IgD-negative memory B cell (primary cell): ENCODE measurements at regions not wholly inside any gene's neighbourhood (a gene's known extent, or its start where the extent isn't known, plus 50 kb on each side); places are given as distances from the start of the nearest gene placed in this dataset.

Experiments
- H3K27ac Mint-ChIP-seq, 3 donors: one replicate each; pipeline ENCODE4 v1.8.0; 2020 to 2022; ENCODE audit warnings: mild to moderate bottlenecking in 3 of 3, mixed read lengths in 3 of 3, moderate library complexity in 1 of 3
- H3K27me3 Mint-ChIP-seq: one replicate; pipeline ENCODE4 v1.8.0; 2021; ENCODE audit warnings: mixed read lengths
- H3K36me3 Mint-ChIP-seq: one replicate; pipeline ENCODE4 v1.8.0; 2020; ENCODE audit warnings: mild to moderate bottlenecking, mixed read lengths
- H3K4me1 Mint-ChIP-seq, 3 donors: one replicate each; pipeline ENCODE4 v1.8.0; 2020 to 2022; ENCODE audit warnings: mixed read lengths in 3 of 3, mild to moderate bottlenecking in 1 of 3
- H3K4me3 Mint-ChIP-seq, 4 donors: one replicate each; pipeline ENCODE4 v1.8.0; 2020 to 2022; ENCODE audit warnings: mild to moderate bottlenecking in 4 of 4, mixed read lengths in 4 of 4, moderate library complexity in 3 of 4
- H3K9me3 Mint-ChIP-seq, 3 donors: one replicate each; pipeline ENCODE4 v1.8.0; 2020 to 2021; ENCODE audit warnings: mixed read lengths in 3 of 3, mild to moderate bottlenecking in 1 of 3

DNA sequence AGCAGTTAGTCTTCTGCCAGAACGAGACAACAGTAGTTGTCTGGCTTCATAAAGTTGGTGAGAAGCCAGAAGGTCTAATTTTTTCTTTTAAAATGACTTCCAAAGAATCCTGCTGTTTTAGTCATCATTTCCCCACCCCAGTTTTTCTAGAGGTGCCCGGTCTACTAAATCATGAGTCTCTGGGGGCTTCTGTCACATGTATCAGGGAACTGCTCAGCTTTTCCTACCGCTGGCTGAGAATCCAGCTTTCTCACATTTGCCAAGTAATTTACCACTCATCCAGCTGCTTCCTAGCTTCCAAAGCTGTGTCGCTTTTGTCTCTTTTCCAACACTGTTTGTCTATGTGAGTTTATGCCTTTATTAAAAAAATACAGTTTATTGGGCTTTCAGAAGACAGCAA is 183.3 kb downstream of the NSUN3 start:
- no peaks in the 10 kb centered on the region for H3K36me3 Mint-ChIP-seq
- H3K27ac Mint-ChIP-seq, result no peak overlapping the region
- peaks cover 0 to 1% (median 0%) of the 10 kb centered on the region in 3 donors for H3K4me1 Mint-ChIP-seq
- H3K4me3 Mint-ChIP-seq, result no peak overlapping the region
- peaks cover 0 to 2% (median 0%) of the 10 kb centered on the region in 3 donors for H3K9me3 Mint-ChIP-seq
- peaks cover 6% of the 10 kb centered on the region for H3K27me3 Mint-ChIP-seq

DNA sequence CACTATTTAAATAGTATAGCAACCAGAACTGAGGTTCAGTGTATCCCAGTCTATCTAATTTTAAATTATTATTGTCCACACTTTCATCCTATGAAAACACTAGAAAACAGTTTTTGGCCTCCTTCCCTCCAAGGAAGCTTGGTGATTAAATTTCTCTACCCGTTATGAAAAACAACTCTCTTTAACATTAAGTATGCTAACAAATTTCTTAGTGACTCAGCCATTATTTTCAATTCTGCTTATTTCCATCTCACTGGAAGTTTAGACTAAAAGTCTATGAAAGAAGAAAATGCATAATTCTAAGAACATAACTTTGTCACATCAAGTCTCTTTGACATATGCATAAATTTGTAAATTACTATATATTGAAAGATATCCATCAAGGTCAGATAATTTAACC is 185.2 kb downstream of the NSUN3 start:
- Mint-ChIP-seq H3K36me3 (no peaks in the 10 kb centered on the region), H3K27ac (no peak overlapping the region), H3K27me3 (peaks cover 6% of the 10 kb centered on the region), H3K4me1 (peaks cover 0 to 1% (median 0%) of the 10 kb centered on the region in 3 donors), H3K4me3 (no peak overlapping the region), H3K9me3 (no peaks in the 10 kb centered on the region)

DNA sequence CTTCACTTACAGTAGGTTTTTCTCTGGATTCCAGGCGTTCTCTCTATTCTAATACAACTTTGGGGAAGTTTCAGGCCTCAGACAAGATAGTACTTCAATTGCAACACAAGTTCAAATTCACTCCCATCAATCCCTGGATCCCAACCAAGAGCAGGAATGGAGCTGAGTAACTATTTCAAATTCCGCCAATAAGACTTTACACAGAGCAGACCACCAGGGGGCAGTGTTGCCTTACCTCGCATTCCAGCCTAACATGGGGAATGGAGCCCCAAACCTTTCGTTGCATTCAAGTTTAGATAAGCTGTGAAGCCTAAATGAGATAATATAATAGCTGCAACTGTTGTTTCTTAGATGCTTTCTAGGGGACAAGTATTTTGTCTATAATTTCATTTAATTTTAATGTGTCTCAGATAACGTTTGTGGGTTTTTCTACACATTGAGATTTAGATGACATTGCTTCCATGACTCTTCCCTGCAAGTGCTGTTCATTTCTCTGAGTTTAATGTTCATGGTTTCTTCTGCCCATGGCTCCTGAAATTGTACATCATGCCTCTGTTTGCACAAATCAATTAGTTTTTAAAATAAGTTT is 186.7 kb downstream of the NSUN3 start:
- H3K4me3 Mint-ChIP-seq, result no peak overlapping the region
- no peak overlapping the region for H3K27ac Mint-ChIP-seq
- H3K9me3 Mint-ChIP-seq, result no peaks in the 10 kb centered on the region
- H3K4me1 Mint-ChIP-seq, result peaks cover 0 to 1% (median 0%) of the 10 kb centered on the region in 3 donors
- no peaks in the 10 kb centered on the region for H3K36me3 Mint-ChIP-seq
- peaks cover 6% of the 10 kb centered on the region for H3K27me3 Mint-ChIP-seq

DNA sequence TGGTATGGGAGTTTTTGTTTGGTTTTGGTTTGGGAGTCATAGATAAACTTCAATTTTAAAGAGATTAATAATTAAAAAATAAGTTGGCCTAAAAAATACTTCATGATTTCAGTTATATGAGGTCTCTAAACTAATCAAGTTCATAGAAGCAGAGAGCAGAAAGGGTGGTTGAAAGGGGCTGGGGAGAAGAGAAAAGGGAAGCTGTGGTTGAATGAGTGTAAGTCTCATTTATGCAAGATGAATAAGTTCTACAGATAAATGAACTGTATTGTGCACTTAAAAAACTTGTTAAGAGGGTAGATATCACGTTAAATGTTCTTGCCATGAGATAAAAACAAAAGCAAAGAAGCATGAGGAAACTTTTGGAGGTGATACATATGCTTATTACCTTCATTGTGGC is 188.7 kb downstream of the NSUN3 start:
- Mint-ChIP-seq H3K36me3 (no peaks in the 10 kb centered on the region), H3K9me3 (no peaks in the 10 kb centered on the region), H3K4me1 (peaks cover 0 to 1% (median 0%) of the 10 kb centered on the region in 3 donors), H3K4me3 (no peak overlapping the region), H3K27me3 (peaks cover 6% of the 10 kb centered on the region), H3K27ac (no peak overlapping the region)

DNA sequence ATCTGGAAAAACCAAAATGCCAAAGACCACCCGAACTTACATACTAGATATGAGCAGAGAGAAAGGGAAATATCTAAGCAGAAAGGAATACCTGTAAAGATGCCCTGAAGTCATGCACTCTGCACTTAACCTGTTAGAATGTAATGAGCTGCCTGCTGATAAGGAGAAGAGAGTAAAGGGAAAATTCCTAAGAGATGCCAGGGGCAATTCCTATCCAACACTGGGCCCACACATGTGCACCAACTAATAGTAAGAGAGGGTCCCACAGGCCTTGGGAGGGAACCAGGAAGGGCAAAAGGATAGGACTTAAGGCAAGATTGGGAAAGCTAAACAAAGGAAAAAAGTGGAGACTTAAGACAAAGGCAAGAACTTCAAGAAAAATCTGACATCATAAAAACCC is 189.5 kb downstream of the NSUN3 start:
- no peaks in the 10 kb centered on the region for H3K36me3 Mint-ChIP-seq
- no peaks in the 10 kb centered on the region for H3K9me3 Mint-ChIP-seq
- H3K4me1 Mint-ChIP-seq, result peaks cover 0 to 1% (median 0%) of the 10 kb centered on the region in 3 donors
- H3K27me3 Mint-ChIP-seq, result peaks cover 6% of the 10 kb centered on the region
- H3K4me3 Mint-ChIP-seq, result no peak overlapping the region
- no peak overlapping the region for H3K27ac Mint-ChIP-seq

DNA sequence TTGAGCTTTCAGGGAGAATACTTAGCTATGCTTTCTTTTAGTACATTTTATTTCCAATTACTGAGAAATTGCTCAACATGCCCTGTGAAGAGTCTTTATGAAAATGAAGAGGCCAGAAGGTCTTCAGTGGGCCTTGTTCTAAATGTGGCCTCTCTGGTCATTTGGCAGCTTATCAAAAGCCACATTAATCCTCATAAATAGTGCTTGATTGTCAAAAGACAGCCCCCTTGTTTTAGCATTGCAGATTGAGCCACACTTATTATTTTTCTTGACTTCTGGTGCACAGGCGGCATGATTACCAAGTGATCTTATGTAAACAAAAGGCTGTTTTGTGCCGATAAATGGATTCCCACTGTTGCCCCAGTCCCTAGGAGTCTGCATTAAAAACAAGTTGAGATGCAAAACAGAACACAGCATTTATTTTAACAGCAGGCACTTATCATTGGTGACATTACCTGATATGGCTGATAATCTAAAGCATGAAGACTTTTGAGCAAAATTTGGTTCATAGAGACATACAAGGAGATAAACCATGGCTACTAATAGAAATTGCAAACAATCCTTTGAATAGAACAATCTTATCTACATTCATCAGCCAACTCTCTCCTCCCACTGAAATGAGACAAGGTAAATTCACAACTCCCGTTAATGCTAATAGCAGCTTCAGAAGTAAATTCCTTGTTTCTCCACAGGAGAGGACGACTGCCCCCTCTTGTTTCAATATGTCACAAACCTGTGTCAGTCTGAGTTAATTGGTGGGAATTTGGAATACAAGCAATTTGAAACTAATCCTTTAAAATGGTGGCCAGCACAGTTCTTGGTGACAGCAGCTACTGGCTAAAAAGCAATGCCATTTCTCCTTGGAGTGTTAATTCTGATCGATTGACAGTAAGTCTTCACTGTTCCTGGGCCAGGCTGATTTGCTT is 194.3 kb downstream of the NSUN3 start:
- H3K4me3 Mint-ChIP-seq, result no peak overlapping the region
- H3K27ac Mint-ChIP-seq, result no peak overlapping the region
- no peaks in the 10 kb centered on the region for H3K9me3 Mint-ChIP-seq
- no peaks in the 10 kb centered on the region for H3K36me3 Mint-ChIP-seq
- no peaks in the 10 kb centered on the region for H3K27me3 Mint-ChIP-seq
- H3K4me1 Mint-ChIP-seq, result no peaks in the 10 kb centered on the region

DNA sequence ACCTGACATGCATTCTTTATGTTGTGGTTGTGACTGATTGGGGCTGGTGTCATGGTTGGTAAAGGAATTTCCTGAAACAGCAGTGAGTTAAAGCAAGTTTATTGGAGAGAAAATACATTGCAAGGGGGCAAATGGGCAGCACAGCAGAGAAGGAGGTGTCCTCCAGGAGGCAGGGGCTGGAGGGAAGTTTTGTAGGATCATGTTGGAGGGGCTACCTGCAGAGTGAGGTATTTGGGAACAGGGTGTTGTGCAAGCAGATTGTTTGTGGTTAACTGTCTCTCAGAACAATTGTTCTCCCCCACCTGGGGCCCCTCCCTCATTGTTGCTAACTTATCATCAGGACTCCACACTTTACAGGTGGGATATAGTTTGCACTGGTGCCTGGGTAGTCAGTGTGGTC is 196.0 kb downstream of the NSUN3 start:
- no peak overlapping the region for H3K27ac Mint-ChIP-seq
- no peaks in the 10 kb centered on the region for H3K36me3 Mint-ChIP-seq
- no peaks in the 10 kb centered on the region for H3K4me1 Mint-ChIP-seq
- no peak overlapping the region for H3K4me3 Mint-ChIP-seq
- no peaks in the 10 kb centered on the region for H3K27me3 Mint-ChIP-seq
- H3K9me3 Mint-ChIP-seq, result no peaks in the 10 kb centered on the region

DNA sequence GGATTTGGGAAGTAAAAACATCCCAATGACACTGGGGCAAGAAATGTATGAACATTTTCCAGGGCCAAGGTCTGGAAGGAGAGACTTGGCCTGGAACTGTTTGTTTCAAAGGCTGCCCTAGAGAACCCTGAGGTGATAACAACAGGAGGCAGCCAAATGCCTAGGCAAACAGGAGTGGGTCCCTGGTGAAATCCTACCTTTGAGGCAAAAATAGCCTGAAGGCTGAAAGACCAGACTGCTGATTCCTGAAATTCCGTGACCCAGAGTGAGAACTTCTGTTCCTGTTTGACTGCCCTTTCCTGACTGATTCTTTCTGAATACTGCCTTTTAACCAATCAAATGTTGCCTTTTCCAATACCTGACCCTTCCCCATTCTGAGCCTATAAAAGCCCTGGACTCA is 196.4 kb downstream of the NSUN3 start:
- Mint-ChIP-seq H3K4me3 (no peak overlapping the region), H3K4me1 (no peaks in the 10 kb centered on the region)

DNA sequence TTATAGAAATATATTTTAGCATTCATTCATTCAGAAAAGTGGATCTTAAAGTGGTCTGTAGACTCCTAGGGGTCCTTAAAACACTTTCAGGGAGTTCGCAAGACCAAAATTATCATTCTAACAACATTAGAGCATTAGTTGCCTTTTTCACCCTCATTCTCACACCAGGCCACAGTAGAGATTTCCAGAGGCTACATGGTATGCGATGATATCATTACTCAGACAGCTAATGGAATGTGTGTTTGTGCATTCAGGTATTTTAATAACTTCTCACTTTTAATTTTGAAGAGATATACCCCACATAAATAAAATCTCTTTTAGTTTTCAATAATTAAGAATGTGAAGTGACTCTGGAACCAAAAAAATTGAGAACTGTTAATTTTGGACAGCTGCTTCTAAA is 206.9 kb downstream of the NSUN3 start:
- peaks cover 0 to 2% (median 0%) of the 10 kb centered on the region in 3 donors for H3K9me3 Mint-ChIP-seq
- no peaks in the 10 kb centered on the region for H3K4me1 Mint-ChIP-seq
- H3K27ac Mint-ChIP-seq, result no peak overlapping the region
- no peaks in the 10 kb centered on the region for H3K36me3 Mint-ChIP-seq
- no peaks in the 10 kb centered on the region for H3K27me3 Mint-ChIP-seq
- no peak overlapping the region for H3K4me3 Mint-ChIP-seq

More for the DNA sequence above, 196.4 kb downstream of the NSUN3 start:
- Mint-ChIP-seq H3K9me3 (no peaks in the 10 kb centered on the region), H3K36me3 (no peaks in the 10 kb centered on the region), H3K27me3 (no peaks in the 10 kb centered on the region), H3K27ac (no peak overlapping the region)

DNA sequence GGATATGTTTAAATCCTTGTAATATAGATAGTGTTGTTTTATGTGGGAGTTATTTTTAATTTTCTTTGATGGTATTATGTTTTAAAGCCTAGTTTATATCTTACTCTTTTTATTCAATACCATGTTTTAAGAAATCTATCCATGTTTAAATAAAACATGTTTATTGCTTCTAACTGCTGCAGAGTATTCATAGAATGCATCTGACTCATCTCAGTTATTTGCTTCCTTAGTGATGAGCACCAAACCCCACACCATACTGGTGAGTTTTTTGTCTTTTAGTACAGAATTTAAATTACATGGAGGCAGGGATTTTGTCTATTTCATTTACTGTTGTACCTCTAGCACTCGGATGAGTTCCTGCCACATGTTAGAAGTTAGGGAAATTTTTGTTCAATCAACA is 209.2 kb downstream of the NSUN3 start:
- Mint-ChIP-seq H3K36me3 (no peaks in the 10 kb centered on the region), H3K27me3 (peaks cover 1% of the 10 kb centered on the region), H3K9me3 (no peaks in the 10 kb centered on the region), H3K4me3 (no peak overlapping the region), H3K27ac (no peak overlapping the region), H3K4me1 (no peaks in the 10 kb centered on the region)

DNA sequence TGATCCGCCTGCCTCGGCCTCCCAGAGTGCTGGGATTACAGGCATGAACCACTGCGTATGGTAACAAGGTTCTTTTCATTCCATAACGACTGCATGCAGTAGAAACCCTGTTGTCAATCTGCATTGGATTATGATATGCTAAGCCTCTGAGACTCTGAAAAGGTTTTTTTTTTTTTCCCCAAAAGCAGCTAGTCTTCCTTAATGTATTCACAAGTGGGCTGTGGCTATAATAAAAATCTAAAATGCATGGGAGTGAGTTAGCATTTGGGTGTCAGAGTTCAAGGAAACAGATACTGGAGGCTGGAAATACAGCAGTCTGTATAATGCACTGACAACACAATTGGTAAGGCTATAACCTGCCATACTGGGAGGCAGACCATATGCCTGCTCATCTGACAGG is 218.1 kb downstream of the NSUN3 start:
- H3K36me3 Mint-ChIP-seq, result no peaks in the 10 kb centered on the region
- H3K4me1 Mint-ChIP-seq, result no peaks in the 10 kb centered on the region
- peaks cover 0 to 5% (median 2%) of the 10 kb centered on the region in 3 donors for H3K9me3 Mint-ChIP-seq
- no peak overlapping the region for H3K4me3 Mint-ChIP-seq
- H3K27ac Mint-ChIP-seq, result no peak overlapping the region
- H3K27me3 Mint-ChIP-seq, result no peaks in the 10 kb centered on the region

DNA sequence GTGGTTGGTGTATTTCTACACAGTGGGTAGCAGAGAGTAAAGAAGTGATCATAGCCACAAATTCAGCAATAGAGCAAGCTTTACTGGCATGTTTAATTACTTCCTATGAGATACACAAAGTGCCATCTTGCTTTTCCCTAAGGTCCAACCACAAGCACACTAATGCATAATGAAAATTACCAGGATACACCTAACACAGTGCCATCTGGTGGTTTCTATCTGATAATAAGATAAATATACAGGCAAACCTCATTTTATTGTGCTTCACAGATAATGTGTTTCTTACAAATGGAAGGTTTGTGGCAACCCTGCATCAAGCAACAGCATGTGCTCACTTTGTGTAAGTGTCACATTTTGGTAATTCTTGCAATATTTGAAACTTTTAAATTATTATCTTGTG is 223.0 kb downstream of the NSUN3 start:
- H3K27ac Mint-ChIP-seq, result no peak overlapping the region
- H3K27me3 Mint-ChIP-seq, result no peaks in the 10 kb centered on the region
- H3K36me3 Mint-ChIP-seq, result no peaks in the 10 kb centered on the region
- H3K4me3 Mint-ChIP-seq, result no peak overlapping the region
- no peaks in the 10 kb centered on the region for H3K4me1 Mint-ChIP-seq
- no peaks in the 10 kb centered on the region for H3K9me3 Mint-ChIP-seq

DNA sequence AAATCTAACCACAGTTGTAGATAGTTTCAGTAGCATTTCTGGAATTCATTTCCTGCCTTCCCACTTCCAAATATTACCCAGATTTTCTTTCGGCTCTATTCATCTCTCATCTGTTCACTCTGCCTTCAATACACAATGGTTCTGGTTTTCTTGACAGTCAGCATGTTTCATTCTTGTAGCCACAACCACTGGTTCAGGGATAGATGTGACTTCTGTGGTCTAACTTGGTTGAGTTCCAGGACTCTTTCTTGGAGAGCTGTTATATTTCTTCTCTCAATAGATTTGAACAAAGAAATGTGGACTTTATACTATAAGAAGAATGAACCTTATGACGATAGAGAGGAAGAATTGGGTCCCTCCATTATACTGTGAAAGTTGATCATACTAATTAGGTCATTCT is 228.8 kb downstream of the NSUN3 start:
- H3K4me1 Mint-ChIP-seq, result no peaks in the 10 kb centered on the region
- no peaks in the 10 kb centered on the region for H3K36me3 Mint-ChIP-seq
- H3K27ac Mint-ChIP-seq, result no peak overlapping the region

DNA sequence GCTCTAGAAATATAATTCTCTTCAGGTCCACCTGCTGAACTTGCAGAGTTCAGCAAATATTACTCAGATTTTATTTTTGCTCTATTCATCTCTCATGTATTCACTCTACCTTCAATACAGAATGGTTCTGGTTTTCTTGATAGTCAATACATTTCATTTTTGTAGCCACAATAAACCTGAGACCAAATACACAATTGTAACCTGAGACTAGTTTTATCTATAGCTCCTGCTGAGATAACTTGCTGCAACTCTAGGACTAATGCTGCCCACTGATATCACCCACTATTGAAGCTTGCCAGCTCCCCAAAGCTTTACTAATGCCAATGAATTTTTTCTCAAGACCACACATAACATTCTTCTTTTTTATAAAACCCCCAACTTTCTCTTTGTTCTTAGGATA is 229.3 kb downstream of the NSUN3 start:
- no peaks in the 10 kb centered on the region for H3K27me3 Mint-ChIP-seq
- H3K4me1 Mint-ChIP-seq, result no peaks in the 10 kb centered on the region
- H3K4me3 Mint-ChIP-seq, result no peak overlapping the region
- H3K27ac Mint-ChIP-seq, result no peak overlapping the region
- peaks cover 2 to 3% (median 2%) of the 10 kb centered on the region in 3 donors for H3K9me3 Mint-ChIP-seq
- H3K36me3 Mint-ChIP-seq, result no peaks in the 10 kb centered on the region

More for the DNA sequence above, 228.8 kb downstream of the NSUN3 start:
- Mint-ChIP-seq H3K9me3 (peaks cover 2 to 3% (median 2%) of the 10 kb centered on the region in 3 donors), H3K27me3 (no peaks in the 10 kb centered on the region), H3K4me3 (no peak overlapping the region)

DNA sequence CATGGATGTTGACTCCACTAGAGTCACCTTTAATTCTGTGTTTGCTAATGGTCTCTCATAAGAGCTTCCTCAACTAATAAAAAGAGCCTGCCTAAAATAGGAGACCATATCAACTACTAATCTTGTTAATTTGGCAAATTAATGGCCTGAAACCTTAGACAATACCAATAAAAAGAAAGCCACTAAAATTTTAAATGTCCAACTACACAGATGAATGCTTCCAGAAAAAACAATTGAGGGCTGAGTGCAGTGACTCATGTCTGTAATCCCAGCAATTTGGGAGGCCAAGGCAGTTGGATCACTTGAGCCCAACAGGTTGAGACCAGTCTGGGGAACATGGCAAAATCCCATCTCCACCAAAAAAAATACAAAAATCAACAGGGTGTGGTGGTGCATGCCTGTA is 230.9 kb downstream of the NSUN3 start:
- no peak overlapping the region for H3K27ac Mint-ChIP-seq
- H3K27me3 Mint-ChIP-seq, result no peaks in the 10 kb centered on the region
- peaks cover 2 to 5% (median 3%) of the 10 kb centered on the region in 3 donors for H3K9me3 Mint-ChIP-seq
- H3K4me1 Mint-ChIP-seq, result no peaks in the 10 kb centered on the region
- no peak overlapping the region for H3K4me3 Mint-ChIP-seq
- no peaks in the 10 kb centered on the region for H3K36me3 Mint-ChIP-seq

DNA sequence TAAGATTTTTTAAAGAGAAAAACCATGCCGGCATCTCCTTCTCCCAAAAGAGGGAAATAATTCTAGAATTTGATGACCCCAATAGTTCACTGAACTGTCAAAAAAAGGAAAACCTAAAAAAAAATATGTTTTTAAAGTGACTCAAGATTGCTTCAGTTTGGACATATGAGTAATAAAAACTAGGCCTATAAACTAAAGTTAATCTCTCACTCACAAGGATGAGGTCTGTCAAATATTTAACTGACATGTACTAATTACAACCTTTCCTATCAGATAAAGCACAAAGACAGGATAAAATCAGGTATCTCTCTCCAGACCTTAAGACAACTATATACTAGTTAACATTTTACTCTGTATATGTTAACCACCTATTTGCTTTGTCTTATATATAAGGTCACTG is 231.9 kb downstream of the NSUN3 start:
- Mint-ChIP-seq H3K36me3 (no peaks in the 10 kb centered on the region), H3K4me1 (no peaks in the 10 kb centered on the region), H3K27me3 (no peaks in the 10 kb centered on the region), H3K9me3 (peaks cover 2 to 5% (median 3%) of the 10 kb centered on the region in 3 donors), H3K4me3 (no peak overlapping the region), H3K27ac (no peak overlapping the region)
